Left ventricle myocardium superior (tissue), 1 donor: ENCODE measurements at regions not wholly inside any gene's neighbourhood (a gene's known extent, or its start where the extent isn't known, plus 50 kb on each side); places are given as distances from the start of the nearest gene placed in this dataset.
A peak's percentile ranks its signal among the peaks of the same experiment; 100 is the strongest.

Experiments
- ATAC-seq: fragments of 200-7000 bp; cut with Tn5 transposase; one replicate; pipeline ENCODE4 v1.9.1; 2020; ENCODE audit warnings: mild to moderate bottlenecking, moderate library complexity
- DNase-seq: peaks from one replicate; pipeline ENCODE4 v3.0.0-alpha.2; 2020
- intact Hi-C: fragments of 100-400 bp; cut with micrococcal nuclease; formaldehyde crosslinking; loops from one replicate; pipeline ENCODE4 v1.11.0; 2022
- donor health status: DM: no; HTN: yes; CAD: no; lungs with severe emphysema.

GRCh38 chr2:45224321-45224992, 215.2 kb upstream of the SIX2 start:
- ATAC-seq (no peak), DNase-seq (no peak)
- intact Hi-C loops, result no loop called here

GRCh38 chr2:45223531-45223930, 214.3 kb upstream of the SIX2 start:
- no peak for ATAC-seq
- DNase-seq, result no peak
- intact Hi-C loops, result no loop called here

GRCh38 chr2:45220227-45220626, 211.0 kb upstream of the SIX2 start:
- no peak for ATAC-seq
- no peak for DNase-seq
- intact Hi-C loops, result no loop called here

- intact Hi-C loops, result no loop called here
- ATAC-seq, result no peak
- DNase-seq, result no peak
Observed at GRCh38 chr2:45218931-45219339, 209.7 kb upstream of the SIX2 start.

GRCh38 chr2:45218297-45218696, 209.0 kb upstream of the SIX2 start:
- DNase-seq (no peak), ATAC-seq (no peak)
- intact Hi-C loops, result no loop called here

GRCh38 chr2:45216118-45216517, 206.9 kb upstream of the SIX2 start:
- ATAC-seq (no peak), DNase-seq (no peak)
- intact Hi-C loops, result no loop called here

GRCh38 chr2:45214550-45214949, 205.3 kb upstream of the SIX2 start:
- intact Hi-C loops, result no loop called here
- DNase-seq (no peak), ATAC-seq (no peak)

GRCh38 chr2:45212953-45213635, 203.8 kb upstream of the SIX2 start:
- DNase-seq (no peak), ATAC-seq (no peak)
- intact Hi-C loops, result no loop called here

- DNase-seq, result no peak
- intact Hi-C loops, result no loop called here
- ATAC-seq, result no peak
Observed at GRCh38 chr2:45211636-45212035, 202.4 kb upstream of the SIX2 start.

GRCh38 chr2:45210462-45211195, 201.4 kb upstream of the SIX2 start:
- DNase-seq, result no peak
- no peak for ATAC-seq
- intact Hi-C loops, result no loop called here

GRCh38 chr2:45209875-45210274, 200.6 kb upstream of the SIX2 start:
- no peak for DNase-seq
- intact Hi-C loops, result no loop called here
- no peak for ATAC-seq

- intact Hi-C loops, result no loop called here
- ATAC-seq (no peak), DNase-seq (no peak)
Observed at GRCh38 chr2:45209302-45209701, 200.1 kb upstream of the SIX2 start.

GRCh38 chr2:45207101-45207500, 197.8 kb upstream of the SIX2 start:
- DNase-seq, result no peak
- intact Hi-C loops, result no loop called here

GRCh38 chr2:45205985-45206384, 196.7 kb upstream of the SIX2 start:
- ATAC-seq, result no peak
- intact Hi-C loops, result no loop called here
- no peak for DNase-seq

More at GRCh38 chr2:45207101-45207500, 197.8 kb upstream of the SIX2 start:
- no peak for ATAC-seq

- DNase-seq (no peak), ATAC-seq (no peak)
- intact Hi-C loops, result no loop called here
Observed at GRCh38 chr2:45205480-45205879, 196.2 kb upstream of the SIX2 start.

GRCh38 chr2:45203400-45203799, 194.1 kb upstream of the SIX2 start:
- intact Hi-C loops, result no loop called here

GRCh38 chr2:45199973-45200372, 190.7 kb upstream of the SIX2 start:
- ATAC-seq, result peak; percentile 95
- peak; percentile 32 for DNase-seq
- intact Hi-C loops, result no loop called here

More at GRCh38 chr2:45203400-45203799, 194.1 kb upstream of the SIX2 start:
- DNase-seq (no peak), ATAC-seq (no peak)

GRCh38 chr2:45195916-45196315, 186.7 kb upstream of the SIX2 start:
- intact Hi-C loops, result no loop called here
- no peak for DNase-seq
- no peak for ATAC-seq

GRCh38 chr2:45194596-45194995, 185.3 kb upstream of the SIX2 start:
- DNase-seq (no peak), ATAC-seq (no peak)
- intact Hi-C loops, result no loop called here

- ATAC-seq (no peak), DNase-seq (no peak)
- intact Hi-C loops, result no loop called here
Observed at GRCh38 chr2:45193581-45193980, 184.3 kb upstream of the SIX2 start.
